Uterus (tissue), 3 donors: ENCODE measurements at regions not wholly inside any gene's neighbourhood (a gene's known extent, or its start where the extent isn't known, plus 50 kb on each side); places are given as distances from the start of the nearest gene placed in this dataset.
"Not testable (repeated sequence)": the region's sequence is repeated elsewhere in the genome, so short reads cannot be mapped to it uniquely, and the experiment has no call there.

Experiments used
- DNase-seq, 2 donors: peaks; one replicate each; pipeline ENCODE4 v3.0.0-alpha.2; 2019 to 2020
- H3K27ac ChIP-seq, 2 donors: fragments of 200-600 bp; sonication (generic); 1 replicate in 1 of 2; 2 replicates in 1 of 2; pipeline ENCODE4 v1.5.1; 2016 to 2018
- H3K27me3 ChIP-seq, 2 donors: fragments of 200-600 bp; sonication (generic); one replicate each; pipeline ENCODE4 v1.5.1; 2018 to 2019; ENCODE audit warnings: control low read depth in 1 of 2
- H3K36me3 ChIP-seq, 2 donors: fragments of 200-600 bp; sonication (generic); one replicate each; pipeline ENCODE4 v1.5.1; 2019; ENCODE audit warnings: control low read depth in 1 of 2
- H3K4me1 ChIP-seq, 2 donors: fragments of 200-600 bp; sonication (generic); one replicate each; pipeline ENCODE4 v1.5.1; 2018 to 2019; ENCODE audit warnings: control low read depth in 1 of 2
- H3K4me3 ChIP-seq, 2 donors: fragments of 200-600 bp; sonication (generic); 1 replicate in 1 of 2; 2 replicates in 1 of 2; pipeline ENCODE4 v1.5.1; 2018 to 2019; ENCODE audit warnings: mild to moderate bottlenecking in 1 of 2
- H3K9me3 ChIP-seq, 2 donors: fragments of 200-600 bp; sonication (generic); one replicate each; pipeline ENCODE4 v1.5.1; 2019; ENCODE audit warnings: control low read depth in 1 of 2
- POLR2A ChIP-seq, 2 donors: fragments of 450-650 bp; IDR thresholded peaks; one replicate each; pipeline ENCODE4 v1.6.1; 2016; ENCODE audit warnings: antibody characterized with exemption in 2 of 2, mild to moderate bottlenecking in 1 of 2, moderate library complexity in 1 of 2
- intact Hi-C: fragments of 100-400 bp; cut with DNase I; formaldehyde crosslinking; loops from one replicate; pipeline ENCODE4 v1.15.1; 2023; ENCODE audit warnings: low total_unique reads
- TF ChIP-seq, protein P1 (sequence below), 4 experiments: fragments of 200-600 bp in 2 of 4; fragments of 450-650 bp in 2 of 4; sonication (generic) in 2 of 4; IDR thresholded peaks; one replicate each; pipeline ENCODE4 v1.5.1; 2016 to 2019; ENCODE audit warnings: antibody characterized with exemption in 4 of 4, mild to moderate bottlenecking in 2 of 4, moderate library complexity in 1 of 4
- donor health status: DM: yes; HTN: yes; CAD: no.

- H3K36me3 ChIP-seq, H3K4me1 ChIP-seq, H3K27ac ChIP-seq, H3K27me3 ChIP-seq, intact Hi-C loops, DNase-seq, H3K9me3 ChIP-seq, H3K4me3 ChIP-seq: not testable (repeated sequence)
Measured at GRCh38 chr1:25171013-25171412, 61.3 kb downstream of the SYF2 start.

- intact Hi-C loops, result no loop called here
- H3K36me3 ChIP-seq, result no peaks in the 10 kb centered on the region
- no peaks in the 10 kb centered on the region for H3K9me3 ChIP-seq
- TF ChIP-seq, protein P1, sequence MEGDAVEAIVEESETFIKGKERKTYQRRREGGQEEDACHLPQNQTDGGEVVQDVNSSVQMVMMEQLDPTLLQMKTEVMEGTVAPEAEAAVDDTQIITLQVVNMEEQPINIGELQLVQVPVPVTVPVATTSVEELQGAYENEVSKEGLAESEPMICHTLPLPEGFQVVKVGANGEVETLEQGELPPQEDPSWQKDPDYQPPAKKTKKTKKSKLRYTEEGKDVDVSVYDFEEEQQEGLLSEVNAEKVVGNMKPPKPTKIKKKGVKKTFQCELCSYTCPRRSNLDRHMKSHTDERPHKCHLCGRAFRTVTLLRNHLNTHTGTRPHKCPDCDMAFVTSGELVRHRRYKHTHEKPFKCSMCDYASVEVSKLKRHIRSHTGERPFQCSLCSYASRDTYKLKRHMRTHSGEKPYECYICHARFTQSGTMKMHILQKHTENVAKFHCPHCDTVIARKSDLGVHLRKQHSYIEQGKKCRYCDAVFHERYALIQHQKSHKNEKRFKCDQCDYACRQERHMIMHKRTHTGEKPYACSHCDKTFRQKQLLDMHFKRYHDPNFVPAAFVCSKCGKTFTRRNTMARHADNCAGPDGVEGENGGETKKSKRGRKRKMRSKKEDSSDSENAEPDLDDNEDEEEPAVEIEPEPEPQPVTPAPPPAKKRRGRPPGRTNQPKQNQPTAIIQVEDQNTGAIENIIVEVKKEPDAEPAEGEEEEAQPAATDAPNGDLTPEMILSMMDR (IDR thresholded peaks at IDR 0.05), result no peak
- no peak for TF ChIP-seq POLR2A (IDR thresholded peaks at IDR 0.05)
- no peak overlapping the region for H3K4me3 ChIP-seq
- no peak overlapping the region for H3K27ac ChIP-seq
- DNase-seq, result no peak
- no peaks in the 10 kb centered on the region for H3K4me1 ChIP-seq
- H3K27me3 ChIP-seq, result no peaks in the 10 kb centered on the region
Measured at GRCh38 chr1:25170439-25170838, 61.9 kb downstream of the SYF2 start.

DNA sequence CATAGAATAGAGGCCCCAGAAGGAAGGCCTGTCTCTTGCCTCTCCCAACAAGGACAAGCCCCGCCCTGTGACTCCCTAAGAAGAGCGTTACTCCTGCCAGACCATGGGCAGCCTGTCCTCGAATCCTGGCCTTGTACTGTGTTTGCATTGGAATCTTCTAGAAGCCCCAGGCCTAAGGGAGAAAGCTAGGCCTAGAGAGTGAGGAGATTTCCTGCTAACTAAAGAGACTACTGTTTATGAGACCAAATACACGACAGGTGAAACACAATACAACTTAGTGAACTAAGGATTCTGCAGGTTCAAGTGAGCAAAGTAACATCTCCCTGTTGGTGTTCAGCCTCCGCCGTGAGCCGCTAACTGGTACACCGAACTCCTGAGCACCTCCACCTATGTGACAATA lies 62.7 kb downstream of the SYF2 start:
- Histone ChIP-seq H3K4me3 (no peak overlapping the region), H3K4me1 (no peaks in the 10 kb centered on the region), H3K27me3 (no peaks in the 10 kb centered on the region), H3K27ac (no peak overlapping the region), H3K9me3 (no peaks in the 10 kb centered on the region), H3K36me3 (no peaks in the 10 kb centered on the region)
- no peak for TF ChIP-seq POLR2A (IDR thresholded peaks at IDR 0.05)
- TF ChIP-seq, protein P1 (IDR thresholded peaks at IDR 0.05), result no peak
- intact Hi-C loops, result no loop called here
- DNase-seq, result no peak

DNA sequence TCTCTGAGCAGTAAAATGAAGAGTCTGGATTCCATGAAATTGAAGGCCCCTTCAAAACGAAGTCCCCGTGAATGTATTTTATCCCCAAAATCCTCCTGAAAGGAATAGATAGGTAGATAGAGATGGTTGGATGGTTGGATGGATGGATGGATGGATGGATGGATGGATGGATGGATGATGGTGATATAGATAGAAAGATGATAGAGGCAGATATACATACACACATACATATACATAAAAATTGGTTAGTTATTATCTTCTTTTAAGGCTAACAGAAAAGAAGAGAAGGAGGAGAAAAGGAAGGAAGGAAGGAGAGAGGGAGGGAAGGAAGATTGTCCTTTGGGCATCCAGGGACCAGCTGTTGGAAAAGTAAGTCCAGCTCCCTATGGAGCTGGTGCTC lies 63.1 kb downstream of the SYF2 start:
- Histone ChIP-seq H3K9me3 (no peaks in the 10 kb centered on the region), H3K4me3 (no peak overlapping the region), H3K36me3 (no peaks in the 10 kb centered on the region), H3K4me1 (no peaks in the 10 kb centered on the region), H3K27me3 (no peaks in the 10 kb centered on the region), H3K27ac (no peak overlapping the region)
- no peak for TF ChIP-seq POLR2A (IDR thresholded peaks at IDR 0.05)
- TF ChIP-seq, protein P1 (IDR thresholded peaks at IDR 0.05), result no peak
- DNase-seq, result no peak
- intact Hi-C loops, result no loop called here

- no peaks in the 10 kb centered on the region for H3K4me1 ChIP-seq
- H3K36me3 ChIP-seq, result no peaks in the 10 kb centered on the region
- DNase-seq, result no peak
- TF ChIP-seq, protein P1 (IDR thresholded peaks at IDR 0.05), result no peak
- no peak for TF ChIP-seq POLR2A (IDR thresholded peaks at IDR 0.05)
- intact Hi-C loops, result no loop called here
- no peak overlapping the region for H3K4me3 ChIP-seq
- H3K9me3 ChIP-seq, result no peaks in the 10 kb centered on the region
- H3K27me3 ChIP-seq, result no peaks in the 10 kb centered on the region
- H3K27ac ChIP-seq, result no peak overlapping the region
Measured at GRCh38 chr1:25168193-25169071, 63.9 kb downstream of the SYF2 start.
